GM12873 (cell line): ENCODE measurements at regions not wholly inside any gene's neighbourhood (a gene's known extent, or its start where the extent isn't known, plus 50 kb on each side); places are given as distances from the start of the nearest gene placed in this dataset.

Experiments
- TF ChIP-seq, protein P1 (sequence below): IDR thresholded peaks from 2 replicates; pipeline ENCODE4 v1.5.1; 2012; ENCODE audit warnings: low read depth, mild to moderate bottlenecking, moderate library complexity, low read length, control low read depth; ENCODE audit not compliant: insufficient read depth; ENCODE audit errors: missing control alignments

DNA sequence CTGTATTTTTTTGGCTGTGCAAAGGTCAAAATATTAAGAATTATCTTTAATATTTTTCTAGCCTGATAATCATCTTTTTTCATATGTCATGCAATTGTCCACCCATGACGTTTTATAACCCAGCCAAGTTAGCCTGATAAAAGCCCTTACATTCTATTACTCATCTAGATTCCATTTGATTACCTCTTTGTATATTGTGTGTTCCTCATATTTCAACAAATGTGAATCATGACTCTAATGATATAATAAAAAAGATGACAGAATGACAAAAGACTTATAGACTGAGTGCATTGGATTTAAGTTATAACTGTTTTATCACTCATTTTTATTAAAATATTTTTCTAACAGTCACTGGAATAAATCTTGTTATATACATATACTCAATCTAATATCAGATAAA is 1560.0 kb upstream of the LRRTM3 start:
- TF ChIP-seq, protein P1, sequence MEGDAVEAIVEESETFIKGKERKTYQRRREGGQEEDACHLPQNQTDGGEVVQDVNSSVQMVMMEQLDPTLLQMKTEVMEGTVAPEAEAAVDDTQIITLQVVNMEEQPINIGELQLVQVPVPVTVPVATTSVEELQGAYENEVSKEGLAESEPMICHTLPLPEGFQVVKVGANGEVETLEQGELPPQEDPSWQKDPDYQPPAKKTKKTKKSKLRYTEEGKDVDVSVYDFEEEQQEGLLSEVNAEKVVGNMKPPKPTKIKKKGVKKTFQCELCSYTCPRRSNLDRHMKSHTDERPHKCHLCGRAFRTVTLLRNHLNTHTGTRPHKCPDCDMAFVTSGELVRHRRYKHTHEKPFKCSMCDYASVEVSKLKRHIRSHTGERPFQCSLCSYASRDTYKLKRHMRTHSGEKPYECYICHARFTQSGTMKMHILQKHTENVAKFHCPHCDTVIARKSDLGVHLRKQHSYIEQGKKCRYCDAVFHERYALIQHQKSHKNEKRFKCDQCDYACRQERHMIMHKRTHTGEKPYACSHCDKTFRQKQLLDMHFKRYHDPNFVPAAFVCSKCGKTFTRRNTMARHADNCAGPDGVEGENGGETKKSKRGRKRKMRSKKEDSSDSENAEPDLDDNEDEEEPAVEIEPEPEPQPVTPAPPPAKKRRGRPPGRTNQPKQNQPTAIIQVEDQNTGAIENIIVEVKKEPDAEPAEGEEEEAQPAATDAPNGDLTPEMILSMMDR = no peak

DNA sequence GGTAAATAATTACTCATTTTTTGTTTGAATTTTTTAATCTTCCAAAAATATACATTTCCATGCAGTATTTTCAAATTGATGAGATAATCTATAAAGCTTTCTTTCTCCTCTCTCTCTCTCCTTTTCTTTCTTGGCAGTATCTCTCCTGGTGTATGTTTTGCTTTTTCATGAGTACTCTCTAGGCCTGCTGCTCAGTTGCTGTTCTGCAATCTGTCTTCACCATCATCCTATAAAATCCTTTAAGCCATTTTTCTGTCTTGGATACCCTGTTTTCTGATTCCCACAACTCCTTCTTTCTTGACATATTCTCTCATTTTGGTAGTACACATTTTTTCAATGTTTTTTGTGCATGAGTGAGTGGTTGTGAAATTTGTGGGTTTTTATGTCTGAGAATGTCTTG is 1558.1 kb upstream of the LRRTM3 start:
- TF ChIP-seq, protein P1 = no peak

DNA sequence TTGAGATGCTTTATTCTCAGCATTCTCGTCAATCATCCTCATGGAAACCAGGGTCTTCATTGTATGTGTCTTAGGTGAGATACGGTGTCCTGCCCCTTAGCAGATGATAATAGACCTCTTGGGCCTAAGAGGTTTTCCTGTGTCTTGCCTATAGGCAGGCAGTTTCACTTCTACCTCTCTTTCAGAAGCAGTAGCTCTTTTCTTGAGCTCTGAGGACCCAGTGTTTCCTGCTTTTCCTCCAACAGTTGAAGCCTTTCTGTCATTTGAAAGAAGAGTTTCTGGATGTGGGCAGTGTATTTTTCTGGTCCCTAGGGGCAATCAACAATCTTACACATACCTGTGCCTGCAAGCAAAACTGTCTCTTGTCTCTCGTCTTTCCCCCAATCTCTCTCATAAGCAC is 1550.3 kb upstream of the LRRTM3 start:
- TF ChIP-seq, protein P1 = no peak

DNA sequence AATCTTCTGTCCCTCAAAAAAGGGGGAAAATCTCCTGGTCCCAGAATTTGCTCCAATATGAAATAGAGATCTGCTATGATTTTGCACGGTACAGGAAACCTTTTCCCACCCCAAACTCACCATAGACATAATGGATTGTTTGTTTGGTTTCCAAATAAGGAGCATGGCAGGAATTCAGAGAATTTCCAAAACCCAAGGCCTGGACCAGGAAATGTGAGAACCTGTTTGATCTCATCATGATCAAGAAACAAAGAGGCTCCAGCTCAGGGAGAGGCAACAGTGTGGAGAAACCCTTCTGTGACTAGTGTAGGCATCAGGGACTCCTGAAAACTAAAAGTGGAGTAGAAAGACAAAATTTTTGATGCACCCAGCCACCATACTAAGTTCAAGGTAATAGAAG is 1548.1 kb upstream of the LRRTM3 start:
- TF ChIP-seq, protein P1 = no peak

DNA sequence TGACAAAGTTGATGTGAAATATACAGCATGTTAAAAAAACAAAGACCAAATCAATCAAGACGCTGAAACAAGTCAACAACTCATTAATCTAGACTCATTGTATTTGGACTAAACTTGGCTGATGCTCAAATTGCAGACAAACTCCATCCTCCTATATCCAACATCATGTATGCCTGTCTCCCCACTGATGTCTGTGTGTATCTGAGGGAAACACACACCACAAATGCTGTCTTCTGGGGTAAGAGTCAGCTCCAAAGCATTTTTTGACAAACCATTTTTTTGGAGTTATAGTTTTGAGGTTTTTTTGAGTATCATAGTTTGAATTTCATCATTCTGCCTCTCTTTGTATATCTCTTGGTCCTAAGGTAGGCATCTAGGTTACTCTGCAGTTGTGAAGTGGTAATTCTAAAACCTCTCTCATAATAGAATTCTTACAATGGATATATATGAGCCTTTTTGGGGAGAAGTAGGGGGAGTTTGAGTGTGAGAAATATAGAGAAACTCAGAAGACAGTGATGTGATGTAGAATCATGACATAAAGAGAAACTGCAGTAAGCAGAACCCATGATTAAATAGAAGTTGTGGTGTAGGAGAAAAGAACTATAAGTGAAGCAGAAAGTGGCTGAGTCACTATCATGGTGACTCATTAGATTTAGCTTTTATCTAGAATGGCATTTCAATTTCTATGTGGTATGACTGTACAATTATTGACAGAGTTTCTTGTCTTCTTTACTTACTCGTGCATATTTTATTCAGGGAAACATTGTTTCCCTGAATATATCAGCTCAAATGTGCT is 1531.1 kb upstream of the LRRTM3 start:
- TF ChIP-seq, protein P1 = no peak

DNA sequence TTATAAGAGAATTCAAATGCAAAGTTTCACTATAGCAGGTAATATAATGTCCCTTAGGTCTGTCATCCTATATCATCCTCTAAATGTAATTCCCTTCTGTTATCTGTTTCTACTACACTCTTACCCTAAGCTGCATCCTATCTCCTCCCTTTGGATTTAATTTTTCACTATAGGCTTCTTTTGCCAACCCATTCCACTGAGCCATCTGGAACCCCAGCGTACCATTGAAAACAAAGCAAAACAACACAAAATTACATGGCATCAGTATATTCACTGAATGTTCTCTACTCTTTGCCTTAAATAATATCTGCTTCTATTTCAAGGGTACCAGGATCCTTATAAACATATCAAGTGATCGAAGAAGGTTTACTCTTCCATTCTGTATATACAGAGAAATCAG is 1530.2 kb upstream of the LRRTM3 start:
- TF ChIP-seq, protein P1 = no peak

DNA sequence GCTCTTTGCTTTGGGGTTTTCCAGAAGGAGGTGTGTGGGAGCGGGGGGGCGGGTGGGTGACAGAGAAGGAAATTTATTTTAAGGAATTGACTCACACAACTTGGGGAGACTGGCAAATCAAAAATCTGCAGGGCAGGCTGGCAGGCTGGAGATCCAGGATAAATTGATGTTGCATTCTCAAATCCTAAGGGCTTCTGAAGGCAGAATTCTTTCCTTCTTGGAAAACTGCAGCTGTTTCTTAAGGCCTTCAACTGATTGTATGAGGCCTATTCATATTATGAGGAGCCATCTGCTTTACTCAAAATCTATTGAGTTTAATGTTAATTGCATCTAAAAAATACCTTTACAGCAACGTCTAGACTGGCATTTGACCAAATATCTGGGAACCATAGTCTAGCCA is 1528.8 kb upstream of the LRRTM3 start:
- TF ChIP-seq, protein P1 = no peak
